ENCODE measurements at regions not wholly inside any gene's neighbourhood (a gene's known extent, or its start where the extent isn't known, plus 50 kb on each side); places are given as distances from the start of the nearest gene placed in this dataset.
"Not testable (repeated sequence)": the region's sequence is repeated elsewhere in the genome, so short reads cannot be mapped to it uniquely, and the experiment has no call there.

DNA sequence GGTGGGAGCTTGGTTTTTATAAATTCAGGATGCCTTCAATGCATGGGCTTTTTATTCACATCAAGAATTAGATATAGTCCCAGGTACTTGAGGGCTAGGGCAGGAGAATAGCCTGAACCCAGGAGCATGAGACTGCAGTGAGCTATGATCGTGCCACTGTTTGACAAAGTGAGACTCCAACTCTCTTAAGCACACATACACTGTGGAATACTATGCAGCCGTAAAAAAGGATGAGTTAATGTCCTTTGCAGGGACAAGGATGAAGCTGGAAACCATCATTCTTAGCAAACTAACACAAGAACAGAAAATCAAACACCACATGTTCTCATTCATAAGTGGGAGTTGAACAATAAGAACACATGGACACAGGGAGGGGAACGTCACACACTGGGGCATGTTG is 470.0 kb downstream of the SETD4 start:
- DNase-seq, result not testable (repeated sequence)

DNA sequence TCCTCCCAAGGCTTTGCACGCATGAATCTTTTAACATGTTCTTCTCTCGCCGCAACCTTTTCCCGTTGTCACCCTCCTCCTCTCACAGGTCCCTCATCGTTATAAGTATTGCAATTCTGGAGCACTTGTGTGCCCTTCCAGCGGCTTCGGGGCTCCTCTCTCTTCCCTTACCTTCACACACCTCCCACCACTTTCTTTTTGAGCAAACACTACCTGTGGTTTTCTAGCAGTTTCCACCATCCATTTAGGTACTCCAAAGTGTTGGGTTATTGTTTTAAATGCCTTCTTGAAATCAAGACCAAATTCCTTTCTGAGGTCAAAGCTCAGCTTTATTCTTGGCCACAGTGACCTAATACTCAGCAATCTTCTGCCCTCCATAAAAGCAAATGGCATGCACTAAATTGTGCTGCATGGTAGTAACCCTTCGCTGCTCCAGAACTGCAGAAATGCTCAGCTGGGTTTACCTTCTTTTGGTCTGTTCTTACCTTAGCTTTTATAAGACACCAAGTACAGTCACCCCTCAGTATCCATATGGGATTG is 472.4 kb downstream of the SETD4 start:
- DNase-seq, result no peak

DNA sequence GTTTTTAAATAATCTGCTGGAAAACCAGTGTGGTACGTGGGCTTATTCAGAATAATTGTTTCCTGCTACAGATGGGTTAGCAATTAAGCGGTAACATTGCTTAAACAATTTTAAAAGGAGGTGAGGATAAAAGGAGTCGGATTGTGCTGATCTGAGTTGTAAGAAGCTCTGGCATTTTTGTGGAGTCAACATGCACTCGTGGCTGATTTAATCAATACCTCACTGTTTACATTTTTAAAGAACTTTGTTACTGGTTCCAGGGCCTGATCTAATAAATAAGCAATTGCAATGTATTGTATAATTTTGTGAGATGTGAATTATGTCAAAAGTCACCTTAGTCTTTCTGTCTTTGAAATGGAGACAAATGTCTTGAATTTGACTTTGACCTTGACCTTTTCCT is 474.0 kb downstream of the SETD4 start:
- DNase-seq, result no peak

DNA sequence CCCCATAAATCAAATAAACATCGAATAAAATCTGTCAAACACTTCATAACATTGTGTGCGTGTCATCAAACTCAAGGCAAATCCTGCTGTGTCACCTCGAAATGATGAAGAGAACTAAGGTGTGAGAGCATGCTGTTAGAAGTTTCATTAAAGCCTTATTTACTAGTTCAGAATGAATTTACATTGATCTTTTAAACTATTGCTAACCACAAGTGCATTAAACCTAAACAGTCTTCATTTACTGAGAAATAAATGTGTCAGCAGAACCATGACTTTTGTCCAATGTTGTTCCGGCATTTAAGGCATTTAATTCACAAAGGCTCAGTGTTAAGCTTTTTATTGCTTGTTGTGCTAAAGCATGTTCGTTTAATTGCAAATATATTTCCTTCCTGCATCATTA is 474.4 kb downstream of the SETD4 start:
- no peak for DNase-seq

DNA sequence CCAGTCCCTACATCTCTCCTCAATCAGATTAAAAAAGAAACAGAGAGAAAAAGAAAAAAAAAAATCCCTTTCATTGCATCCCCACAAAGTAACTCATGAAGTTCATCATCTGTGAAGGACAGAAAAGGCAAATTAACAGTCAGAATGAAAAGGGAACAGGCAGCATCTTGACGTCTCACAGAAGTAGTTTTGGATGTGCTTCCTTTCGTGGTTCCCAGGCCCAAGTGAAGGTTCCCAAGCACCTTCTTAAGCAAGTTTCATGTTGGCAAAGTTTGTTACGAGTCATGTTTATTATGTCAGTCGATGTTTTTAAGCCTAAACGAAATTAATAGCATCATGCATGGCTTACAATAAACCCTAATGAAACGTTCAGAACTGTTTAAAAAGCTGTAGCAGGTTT is 475.2 kb downstream of the SETD4 start:
- DNase-seq, result no peak

DNA sequence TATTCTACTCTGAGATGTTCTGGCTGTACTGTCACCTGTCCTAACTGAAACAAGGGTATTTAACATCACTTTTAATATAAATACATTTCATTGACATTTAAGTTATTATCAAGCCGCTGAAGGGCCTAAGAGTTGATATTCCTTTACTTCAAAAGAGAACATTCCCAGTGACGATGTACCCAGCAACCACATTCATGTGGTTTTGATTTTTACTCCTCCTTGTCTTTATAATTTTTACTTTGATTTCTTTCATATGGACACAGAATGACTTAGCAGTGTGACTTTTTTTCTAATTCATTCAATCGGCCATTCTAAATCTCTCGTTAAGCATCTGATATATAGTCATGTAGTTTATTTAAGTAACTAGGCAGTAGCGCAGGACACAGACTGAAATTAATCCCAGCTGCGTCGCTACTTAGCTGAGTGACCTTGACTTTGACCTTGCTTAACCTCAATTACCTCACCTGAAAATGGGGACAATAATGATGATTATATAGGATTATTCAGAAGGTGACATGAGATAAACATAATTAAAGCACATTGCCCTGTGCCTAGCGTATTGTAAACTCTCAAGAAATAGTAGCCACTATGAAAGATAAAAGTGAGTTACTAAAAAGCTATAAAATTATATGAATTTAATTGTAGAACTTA is 476.6 kb downstream of the SETD4 start:
- no peak for DNase-seq

DNA sequence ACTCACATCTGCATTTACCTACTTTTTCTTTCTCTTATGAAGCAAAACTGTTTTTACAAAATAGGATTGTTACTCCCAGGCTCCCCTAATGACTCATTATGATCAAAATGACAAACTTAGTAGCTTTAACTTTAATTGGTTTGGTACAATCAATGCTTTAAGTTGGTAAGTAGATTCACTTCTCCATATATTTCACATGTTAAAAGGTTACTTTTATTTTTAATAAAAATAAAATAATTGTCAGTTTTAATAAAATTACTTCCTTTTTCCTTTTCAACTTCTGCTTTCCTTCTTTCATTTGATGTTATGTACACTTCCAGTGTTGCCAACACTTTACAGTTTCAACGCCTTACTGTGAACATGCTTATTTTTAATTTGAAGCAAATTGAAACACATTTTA is 477.6 kb downstream of the SETD4 start:
- DNase-seq, result no peak

DNA sequence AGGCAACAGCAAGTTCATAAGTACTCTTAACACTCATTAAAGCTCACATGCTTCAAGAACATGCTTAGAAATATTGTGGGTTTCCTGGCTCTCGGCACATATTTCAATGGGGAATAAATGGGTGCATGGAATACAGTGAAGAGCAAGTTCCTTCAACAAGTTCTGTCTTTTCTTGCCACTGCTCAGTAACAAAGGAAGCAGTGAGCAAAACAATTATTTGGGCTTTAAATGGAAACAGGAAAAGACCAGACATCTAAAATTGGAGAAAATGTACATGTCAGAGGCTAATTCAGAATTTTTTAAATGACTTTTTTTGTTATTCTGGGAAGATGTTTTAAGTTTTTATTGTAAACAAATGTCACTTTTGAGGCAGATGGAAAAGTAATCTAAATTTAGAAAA is 478.7 kb downstream of the SETD4 start:
- DNase-seq, result no peak

DNA sequence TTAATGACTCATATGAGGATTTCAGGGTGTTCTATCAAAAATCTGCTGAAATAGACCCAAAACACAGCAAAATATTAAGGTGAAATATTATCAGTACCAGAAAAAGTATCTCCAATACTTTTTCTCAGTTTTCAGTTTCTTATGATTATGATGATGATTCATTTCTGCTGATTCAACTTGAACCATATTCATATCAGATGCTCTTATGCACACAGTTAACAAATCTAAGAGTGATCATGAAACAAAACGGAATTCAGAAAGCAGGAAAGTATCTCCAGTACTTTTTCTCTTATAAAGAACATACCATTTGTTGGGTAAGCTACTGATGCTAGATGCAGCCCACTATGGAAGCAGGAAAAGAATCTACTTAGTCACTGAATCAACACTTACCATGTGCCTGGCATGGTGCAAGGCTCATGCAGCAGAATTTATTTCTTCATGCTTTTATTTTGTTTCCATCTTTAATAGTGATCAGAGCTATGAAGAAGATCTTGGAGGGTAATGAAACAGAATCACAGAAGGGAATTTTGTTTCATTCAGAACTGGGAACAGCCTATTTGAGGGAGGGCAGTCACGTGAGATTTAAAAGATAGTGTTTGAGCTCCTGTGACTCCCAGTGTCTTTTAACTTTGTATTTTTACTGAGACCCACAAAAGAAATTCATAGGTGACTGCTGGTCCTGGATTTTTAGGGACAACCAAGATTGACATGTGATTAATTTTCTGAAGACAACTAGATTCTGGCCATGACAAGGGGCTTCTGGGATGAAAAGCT is 480.6 kb downstream of the SETD4 start:
- DNase-seq, result no peak

DNA sequence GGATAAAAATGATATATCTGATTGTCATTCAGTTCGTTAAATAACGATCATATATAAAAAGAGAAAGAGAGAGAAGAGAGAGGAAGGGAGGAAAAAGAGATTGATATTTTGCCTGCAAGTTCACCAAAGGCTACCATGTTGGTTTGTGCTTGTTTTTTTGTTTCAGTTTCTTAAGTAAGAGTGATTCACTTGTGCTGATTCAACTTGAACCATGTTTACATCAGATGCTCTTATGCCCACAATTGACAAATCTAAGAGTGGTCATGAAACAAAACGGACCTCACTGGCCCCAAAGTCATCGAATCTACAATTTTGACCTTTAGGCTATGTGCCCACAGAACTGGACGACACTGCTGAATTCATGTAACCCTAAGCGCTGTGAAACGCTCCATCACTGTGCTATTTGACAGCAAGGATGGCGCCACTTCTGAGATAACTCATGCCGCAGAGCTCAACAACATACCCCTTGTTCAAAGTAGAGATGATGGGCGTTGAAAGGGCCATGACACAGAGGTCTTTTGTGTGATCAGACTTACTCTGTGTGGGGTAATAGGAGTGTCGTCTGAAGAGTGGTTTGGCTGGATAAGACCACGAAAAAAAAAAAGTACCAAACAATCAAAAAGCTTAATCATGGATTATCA is 481.4 kb downstream of the SETD4 start:
- no peak for DNase-seq

DNA sequence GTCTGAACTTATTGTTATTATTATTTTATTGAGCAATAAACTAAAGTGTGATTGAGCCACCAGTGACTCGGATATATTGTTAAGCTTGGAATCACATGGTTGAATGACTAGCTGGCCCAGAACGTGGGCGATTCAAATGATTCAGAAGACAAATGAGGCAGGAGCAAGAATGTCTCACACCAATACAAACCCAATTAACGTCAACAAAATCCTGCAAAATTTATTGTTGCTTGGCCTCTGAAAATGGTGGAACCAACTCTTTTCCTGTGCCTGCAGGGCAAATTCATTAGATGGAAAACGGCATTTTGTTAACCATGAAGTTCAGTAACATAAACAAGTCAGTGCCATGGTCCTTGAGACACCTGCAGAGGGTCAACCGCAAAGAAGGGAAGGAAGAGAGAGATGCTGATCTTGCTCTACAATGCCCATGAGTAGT is 482.0 kb downstream of the SETD4 start:
- no peak for DNase-seq

DNA sequence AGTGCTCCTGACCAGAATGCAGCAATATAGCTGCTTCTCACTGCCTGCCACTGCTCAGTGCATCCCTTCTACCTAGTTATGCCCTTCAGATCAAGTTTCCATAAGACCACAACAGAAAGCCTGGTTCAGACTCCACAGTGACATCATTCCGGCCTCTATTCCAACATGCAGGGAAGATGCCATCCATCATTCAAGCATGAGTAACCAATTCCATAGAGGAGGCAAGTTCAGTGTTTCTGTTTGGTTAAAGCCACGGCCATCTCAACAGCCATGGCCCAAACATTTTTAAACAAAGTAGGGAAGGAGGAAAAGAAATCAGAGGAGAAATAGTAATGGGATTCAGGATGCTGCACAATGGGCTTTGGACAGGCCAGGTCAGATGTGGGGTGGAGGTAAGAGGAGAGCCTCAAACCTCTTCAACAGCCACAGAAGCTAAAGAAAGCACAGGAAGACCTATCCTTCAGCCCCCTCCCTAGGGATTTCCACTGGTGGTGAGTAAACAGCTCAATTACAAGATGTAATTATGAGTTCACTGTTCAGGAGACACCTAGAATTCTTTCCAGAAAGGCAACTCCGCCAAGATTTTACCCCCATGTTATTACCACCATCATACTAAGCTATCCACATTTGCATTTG is 484.9 kb downstream of the SETD4 start:
- DNase-seq, result no peak

DNA sequence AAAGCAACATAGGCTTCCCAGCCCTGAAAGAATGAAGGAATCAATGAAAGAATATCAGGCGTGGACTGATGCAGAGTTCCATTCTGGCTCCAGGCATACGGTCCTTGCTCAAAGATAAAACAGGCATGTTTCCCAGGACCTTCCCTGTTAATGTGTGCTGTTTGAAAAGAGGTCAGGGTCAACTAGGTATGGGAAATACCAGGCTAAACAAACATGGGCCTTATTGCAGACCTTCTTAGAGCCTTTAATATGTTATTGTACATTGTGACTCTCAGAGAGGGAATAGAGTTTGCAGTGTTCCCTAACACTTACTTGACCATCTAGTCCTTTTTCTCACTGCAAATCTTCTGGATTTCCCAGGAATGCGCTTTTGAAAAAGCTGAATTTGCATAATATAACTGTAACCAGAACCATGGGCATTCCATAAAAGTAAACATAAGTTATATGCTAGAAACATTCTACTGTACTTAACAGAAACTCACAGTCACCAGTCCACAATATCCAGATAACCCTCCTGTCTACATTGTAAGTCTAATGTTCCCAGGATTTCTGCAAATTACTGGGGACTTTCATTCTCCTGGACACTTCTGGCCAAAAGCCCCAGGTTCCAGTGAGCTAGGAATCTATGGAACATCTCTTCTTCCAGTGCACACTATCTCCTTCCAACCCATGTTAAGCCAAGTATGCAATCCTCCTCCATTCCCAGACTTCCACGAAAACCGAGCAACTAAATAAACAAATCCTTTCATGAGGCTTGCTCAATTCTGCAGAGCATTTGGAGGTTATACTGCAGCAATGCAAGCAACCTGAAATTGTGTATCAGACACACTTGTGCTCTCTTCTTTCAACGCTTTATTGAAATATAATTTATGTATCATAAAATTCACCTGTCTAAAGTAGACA is 486.6 kb downstream of the SETD4 start:
- DNase-seq, result no peak

DNA sequence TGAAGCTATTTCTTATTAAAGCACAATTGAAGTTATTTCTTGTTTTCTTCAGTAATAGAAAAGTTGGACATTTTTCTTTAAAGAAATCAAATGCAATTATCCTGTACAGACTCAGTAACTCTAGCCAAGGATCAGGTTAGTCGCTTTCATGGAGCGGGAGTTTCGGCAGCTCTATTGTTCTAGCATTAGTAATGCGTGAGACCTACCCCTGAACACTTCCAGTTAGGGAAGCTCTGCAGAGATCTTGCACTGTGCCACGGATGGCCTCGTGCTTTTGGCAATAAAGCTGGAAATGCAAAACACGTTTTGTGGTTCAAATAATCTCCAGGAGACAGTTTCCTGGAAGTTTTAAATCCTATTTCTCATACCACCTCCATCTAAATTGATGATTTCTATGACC is 488.4 kb downstream of the SETD4 start:
- no peak for DNase-seq

DNA sequence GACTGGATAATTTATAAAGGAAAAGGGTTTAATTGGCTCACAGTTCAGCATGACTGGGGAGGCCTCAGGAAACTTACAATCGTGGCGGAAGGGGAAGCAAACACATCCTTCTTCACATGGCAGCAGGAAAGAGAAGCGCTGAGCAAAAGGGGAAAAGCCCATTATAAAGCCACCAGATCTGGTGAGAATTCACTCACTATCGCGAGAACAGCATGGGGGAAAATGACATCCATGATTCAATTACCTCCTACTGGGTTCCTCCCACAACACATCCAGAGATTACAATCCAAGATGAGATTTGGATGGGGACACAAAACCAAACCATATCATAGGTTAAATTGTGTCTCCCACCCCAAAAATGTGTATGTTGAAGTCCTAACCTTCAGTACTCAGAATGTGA is 491.7 kb downstream of the SETD4 start:
- DNase-seq, result no peak

DNA sequence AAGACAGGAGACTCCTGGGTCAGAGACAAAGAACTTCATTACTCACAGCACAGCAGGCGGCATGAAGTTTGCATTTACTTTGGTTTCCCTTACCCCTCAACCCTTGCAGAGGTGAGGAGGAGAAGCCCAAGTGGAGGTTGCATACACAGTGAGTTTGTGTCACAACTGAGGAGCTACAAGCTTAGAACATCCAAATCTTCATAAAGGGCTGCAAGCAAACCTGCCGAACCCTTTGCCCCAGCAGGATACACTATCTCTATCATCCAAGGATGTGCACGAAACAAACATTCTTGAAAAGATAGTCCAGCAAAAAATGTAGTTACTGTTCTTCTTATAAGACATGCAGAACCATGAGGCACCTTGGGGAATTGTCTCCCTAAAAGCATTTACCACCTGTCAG is 493.5 kb downstream of the SETD4 start:
- DNase-seq, result no peak

DNA sequence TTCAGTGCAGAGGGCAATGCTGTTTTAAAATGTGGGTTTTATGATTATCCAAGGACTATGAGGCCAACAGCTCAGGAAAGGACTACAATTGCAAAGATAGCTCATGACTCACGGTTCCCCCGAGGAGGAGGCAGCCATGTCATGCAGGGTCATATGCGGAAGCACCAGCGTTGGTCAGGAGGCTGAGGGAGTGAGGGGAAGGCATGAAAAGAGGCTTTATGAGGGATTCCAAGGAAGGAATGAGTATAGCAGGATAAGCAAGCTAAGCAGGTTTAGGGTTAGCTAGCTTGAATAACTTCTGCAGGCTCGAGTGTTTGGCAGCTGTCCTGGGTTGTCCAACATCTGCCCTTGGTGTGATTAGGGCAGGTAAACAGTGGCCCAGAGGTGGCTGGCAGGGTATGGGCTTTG is 495.1 kb downstream of the SETD4 start:
- no peak for DNase-seq

DNA sequence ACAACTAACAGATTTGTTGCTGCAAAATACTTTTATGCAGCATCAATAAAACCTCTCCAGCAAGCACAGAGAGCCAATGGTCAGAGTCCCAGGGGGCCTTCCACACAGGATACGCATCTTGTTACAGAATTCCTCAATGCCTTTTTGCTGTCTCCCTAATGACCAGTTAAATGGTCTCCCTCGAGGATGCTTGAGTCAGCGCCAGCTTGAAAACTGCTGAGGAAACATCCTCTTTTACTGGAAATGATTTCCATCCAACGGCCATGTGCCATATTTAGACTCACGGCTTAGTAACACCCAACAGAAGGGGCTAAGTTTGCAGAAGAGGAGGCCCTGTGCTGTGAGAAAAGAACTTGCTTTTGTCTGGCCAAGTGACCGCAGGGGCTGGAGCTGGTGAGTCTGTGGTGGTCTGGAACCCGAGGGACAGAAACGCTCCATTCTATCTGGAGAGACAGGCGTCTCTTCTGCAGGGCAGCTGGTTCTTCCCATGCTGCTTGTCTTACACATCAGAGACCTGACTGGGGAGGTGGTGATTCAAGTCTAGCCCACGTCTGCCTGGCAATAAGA is 496.4 kb downstream of the SETD4 start:
- DNase-seq, result peak; percentile 17

DNA sequence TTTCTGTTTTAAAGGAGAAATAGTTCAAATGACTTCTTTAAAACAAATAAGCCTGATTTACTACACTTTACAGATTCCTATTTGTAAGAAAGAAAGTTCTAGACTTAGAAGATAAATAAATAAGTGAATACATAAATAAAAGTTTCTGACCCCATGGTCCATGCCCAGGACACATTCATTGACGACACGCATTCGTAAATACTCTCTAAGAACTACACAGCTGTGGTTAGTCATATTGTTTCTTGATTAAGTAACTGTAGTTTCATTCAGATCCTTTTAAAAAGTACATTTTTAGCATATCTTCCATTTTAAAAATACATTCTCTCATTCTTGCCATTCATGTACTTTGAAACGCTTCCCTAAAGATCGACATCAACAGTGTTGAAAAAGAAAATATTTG is 497.4 kb downstream of the SETD4 start:
- no peak for DNase-seq

DNA sequence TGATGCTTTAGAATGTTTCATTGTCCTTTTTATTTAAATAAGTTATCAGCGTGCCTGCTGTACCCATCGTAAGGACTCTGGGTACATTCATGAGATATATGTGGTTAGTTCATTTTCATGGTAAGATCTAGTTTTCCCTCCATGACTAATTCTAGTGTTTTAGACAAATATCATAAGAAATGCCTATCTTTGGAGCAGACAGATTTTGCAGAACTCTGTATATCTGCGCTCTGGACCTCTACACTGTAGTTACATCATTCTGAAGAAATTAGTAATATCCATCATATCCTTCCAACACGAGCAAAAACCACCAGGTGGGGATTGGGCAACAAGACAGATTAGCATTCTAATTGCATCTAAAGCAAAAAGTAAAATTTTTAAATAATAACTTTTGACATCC is 499.2 kb downstream of the SETD4 start:
- no peak for DNase-seq

DNA sequence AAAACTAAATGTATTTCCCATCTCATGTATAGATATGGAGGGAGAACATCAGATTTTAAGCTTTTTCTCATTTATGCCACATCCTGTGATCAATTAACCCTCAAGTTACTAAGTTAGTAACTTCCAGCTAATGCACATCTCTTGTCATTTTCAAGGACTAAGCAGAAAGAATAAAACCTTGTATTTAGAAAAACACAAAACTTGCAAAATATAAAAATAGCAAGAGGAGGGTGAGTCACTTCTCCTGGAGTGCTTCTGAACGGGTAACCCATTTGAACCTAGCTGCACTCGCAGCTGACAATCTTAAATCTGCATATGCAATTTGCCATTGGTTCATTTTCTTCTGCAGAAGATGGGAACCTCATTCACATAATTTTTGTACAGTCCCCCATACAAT is 500.5 kb downstream of the SETD4 start:
- no peak for DNase-seq

Data from NCI-H1105 treated with DMSO at 0.1 percent for 48 hours (cell line).